ENCODE measurements at regions not wholly inside any gene's neighbourhood (a gene's known extent, or its start where the extent isn't known, plus 50 kb on each side); places are given as distances from the start of the nearest gene placed in this dataset.

DNA sequence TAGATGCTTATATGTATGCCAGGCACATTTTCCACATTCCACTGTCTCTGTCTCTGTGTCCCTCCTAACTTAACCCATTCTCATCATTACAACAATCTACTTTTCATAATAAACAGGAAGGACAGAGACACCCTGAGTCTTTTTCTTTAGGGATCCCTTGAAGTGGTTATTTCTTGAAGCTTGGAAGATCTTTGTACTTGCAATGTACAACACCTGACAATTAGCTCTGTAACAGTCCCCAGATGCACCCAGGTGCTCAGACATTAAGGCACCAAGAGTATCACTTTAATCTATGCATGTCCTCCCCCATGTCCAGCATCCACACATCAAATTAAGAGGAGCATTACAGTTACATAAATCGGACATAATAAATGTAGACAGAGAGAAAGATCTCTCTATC is 309.6 kb upstream of the KCNH8 start:
- no peak for TF ChIP-seq CTCF (IDR thresholded peaks at IDR 0.05; ENCODE audit: extremely low read depth, insufficient read depth, missing control alignments)
- in situ Hi-C loops (cut with MboI; ENCODE audit: low pct_unique_long_range_greater_than_20kb, low sequenced_read_pairs, unreplicated experiment): no loop called here
- no peak for DNase-seq (ENCODE audit: low spot score)

GRCh38 chr3:18837137-18837755 is 311.1 kb upstream of the KCNH8 start:
- in situ Hi-C loops (cut with MboI; ENCODE audit: low pct_unique_long_range_greater_than_20kb, low sequenced_read_pairs, unreplicated experiment): no loop called here
- DNase-seq (ENCODE audit: low spot score): no peak
- TF ChIP-seq CTCF (IDR thresholded peaks at IDR 0.05; ENCODE audit: extremely low read depth, insufficient read depth, missing control alignments): no peak

- in situ Hi-C loops (cut with MboI; ENCODE audit: low pct_unique_long_range_greater_than_20kb, low sequenced_read_pairs, unreplicated experiment): no loop called here
- DNase-seq (ENCODE audit: low spot score): no peak
- no peak for TF ChIP-seq CTCF (IDR thresholded peaks at IDR 0.05; ENCODE audit: extremely low read depth, insufficient read depth, missing control alignments)
Observed at GRCh38 chr3:18835021-18835420, 313.3 kb upstream of the KCNH8 start.

GRCh38 chr3:18830087-18830486 is 318.2 kb upstream of the KCNH8 start:
- in situ Hi-C loops (cut with MboI; ENCODE audit: low pct_unique_long_range_greater_than_20kb, low sequenced_read_pairs, unreplicated experiment): no loop called here
- DNase-seq (ENCODE audit: low spot score): no peak
- TF ChIP-seq CTCF (IDR thresholded peaks at IDR 0.05; ENCODE audit: extremely low read depth, insufficient read depth, missing control alignments): no peak

DNA sequence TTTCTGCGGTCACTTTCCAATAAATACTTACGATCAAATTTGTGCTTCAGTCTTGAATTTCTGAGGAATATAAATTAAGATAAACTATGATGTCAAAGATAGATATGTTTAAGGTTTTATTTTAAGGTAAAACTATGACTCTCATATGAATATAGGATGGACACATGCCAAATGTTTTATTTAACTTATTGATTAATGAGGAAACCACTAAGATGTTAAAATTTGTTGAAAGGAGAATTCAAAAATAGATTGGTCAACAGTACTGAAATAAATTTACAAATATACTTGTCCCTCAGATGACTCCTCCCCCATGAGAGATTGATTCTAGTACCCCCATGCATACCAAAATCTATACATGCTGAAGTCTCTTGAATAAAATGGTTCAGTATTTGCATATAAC is 319.7 kb upstream of the KCNH8 start:
- DNase-seq (ENCODE audit: low spot score): no peak
- in situ Hi-C loops (cut with MboI; ENCODE audit: low pct_unique_long_range_greater_than_20kb, low sequenced_read_pairs, unreplicated experiment): no loop called here
- TF ChIP-seq CTCF (IDR thresholded peaks at IDR 0.05; ENCODE audit: extremely low read depth, insufficient read depth, missing control alignments): no peak

DNA sequence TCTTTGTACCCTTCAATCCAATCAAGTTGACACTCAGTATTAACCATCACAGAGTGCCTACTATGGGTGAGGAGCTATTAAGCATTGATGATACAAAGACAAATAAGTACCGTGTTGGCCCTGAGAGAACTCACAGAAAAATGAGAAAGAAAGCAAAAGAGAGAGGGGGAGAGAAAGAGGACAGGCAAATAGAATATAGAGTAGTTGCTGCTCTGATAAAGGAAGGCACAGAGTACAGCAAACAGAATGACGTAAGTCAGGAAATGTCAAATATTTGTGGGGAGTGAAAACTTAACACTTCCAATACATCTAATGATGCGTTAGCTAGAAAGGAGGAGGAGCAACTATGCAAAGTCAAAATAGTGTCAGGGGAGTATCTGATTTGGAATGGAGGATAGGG is 320.6 kb upstream of the KCNH8 start:
- DNase-seq (ENCODE audit: low spot score): no peak
- in situ Hi-C loops (cut with MboI; ENCODE audit: low pct_unique_long_range_greater_than_20kb, low sequenced_read_pairs, unreplicated experiment): no loop called here
- TF ChIP-seq CTCF (IDR thresholded peaks at IDR 0.05; ENCODE audit: extremely low read depth, insufficient read depth, missing control alignments): no peak

DNA sequence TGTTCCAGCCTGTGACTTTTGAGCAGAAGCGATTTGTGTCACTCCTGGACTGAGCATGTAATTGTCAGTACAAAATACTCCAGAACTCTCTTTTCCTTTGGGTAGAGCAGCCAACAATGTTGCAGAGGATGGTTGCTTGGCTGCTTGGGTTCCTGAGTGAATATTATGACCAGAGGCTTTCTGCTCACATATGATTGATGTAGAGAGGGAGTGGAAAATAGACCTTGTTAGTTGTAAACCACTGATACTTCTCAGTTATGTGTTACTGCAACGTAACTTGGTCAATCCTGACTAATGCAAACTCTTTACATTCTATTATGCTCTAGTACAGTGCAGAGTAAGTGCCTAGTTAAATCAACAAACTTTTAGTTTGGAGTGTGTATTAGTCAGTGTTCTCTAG is 322.6 kb upstream of the KCNH8 start:
- DNase-seq (ENCODE audit: low spot score): no peak
- TF ChIP-seq CTCF (IDR thresholded peaks at IDR 0.05; ENCODE audit: extremely low read depth, insufficient read depth, missing control alignments): no peak
- in situ Hi-C loops (cut with MboI; ENCODE audit: low pct_unique_long_range_greater_than_20kb, low sequenced_read_pairs, unreplicated experiment): no loop called here

Measured in GM13977 (cell line).